Keratinocyte (primary cell): ENCODE measurements at regions not wholly inside any gene's neighbourhood (a gene's known extent, or its start where the extent isn't known, plus 50 kb on each side); places are given as distances from the start of the nearest gene placed in this dataset.

Source experiments
- EZH2 ChIP-seq: IDR thresholded peaks from one replicate; pipeline ENCODE4 v1.6.1; 2012; ENCODE audit warnings: inconsistent platforms, mild to moderate bottlenecking, low read length, moderate library complexity
- TF ChIP-seq, protein P1 (sequence below), 3 experiments: IDR thresholded peaks in 1 of 3; conservative IDR thresholded peaks in 1 of 3; optimal IDR thresholded peaks in 1 of 3; 2 replicates in 2 of 3; 3 replicates in 1 of 3; pipeline versions ENCODE3 to v1.5.1; 2011; ENCODE audit warnings: low read length in 3 of 3, mild to moderate bottlenecking in 3 of 3, moderate library complexity in 2 of 3, control low read depth in 1 of 3, inconsistent platforms in 1 of 3; ENCODE audit not compliant: insufficient read depth in 2 of 3; ENCODE audit errors: extremely low read depth in 1 of 3

DNA sequence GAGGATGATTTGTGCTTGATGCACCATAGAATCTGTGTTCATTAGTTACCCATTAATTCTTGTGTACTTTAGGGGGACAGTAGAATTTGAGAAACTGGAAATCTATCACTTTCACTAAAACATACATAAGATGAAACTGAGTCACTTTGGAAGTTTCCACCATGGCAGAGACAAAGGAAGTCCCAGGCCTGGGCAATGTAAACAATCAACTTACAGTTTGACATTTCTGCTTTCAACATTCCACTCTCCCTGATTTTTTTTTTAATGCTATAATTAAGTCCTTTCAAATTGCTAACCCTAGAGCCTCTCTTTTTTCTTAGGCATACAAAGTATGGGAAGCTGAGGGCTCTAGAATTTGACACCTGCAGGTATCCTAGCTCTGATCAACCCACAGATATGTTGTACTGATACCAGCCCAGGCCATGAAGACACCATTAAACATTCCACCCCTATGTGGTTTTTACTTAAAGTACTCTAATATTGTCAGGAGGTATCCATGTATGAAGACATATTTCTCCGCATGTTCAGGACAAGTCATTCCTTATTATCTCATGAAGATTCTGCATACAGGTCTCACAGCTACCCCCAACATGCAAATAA, 88.5 kb upstream of the GLS start:
- TF ChIP-seq, protein P1, sequence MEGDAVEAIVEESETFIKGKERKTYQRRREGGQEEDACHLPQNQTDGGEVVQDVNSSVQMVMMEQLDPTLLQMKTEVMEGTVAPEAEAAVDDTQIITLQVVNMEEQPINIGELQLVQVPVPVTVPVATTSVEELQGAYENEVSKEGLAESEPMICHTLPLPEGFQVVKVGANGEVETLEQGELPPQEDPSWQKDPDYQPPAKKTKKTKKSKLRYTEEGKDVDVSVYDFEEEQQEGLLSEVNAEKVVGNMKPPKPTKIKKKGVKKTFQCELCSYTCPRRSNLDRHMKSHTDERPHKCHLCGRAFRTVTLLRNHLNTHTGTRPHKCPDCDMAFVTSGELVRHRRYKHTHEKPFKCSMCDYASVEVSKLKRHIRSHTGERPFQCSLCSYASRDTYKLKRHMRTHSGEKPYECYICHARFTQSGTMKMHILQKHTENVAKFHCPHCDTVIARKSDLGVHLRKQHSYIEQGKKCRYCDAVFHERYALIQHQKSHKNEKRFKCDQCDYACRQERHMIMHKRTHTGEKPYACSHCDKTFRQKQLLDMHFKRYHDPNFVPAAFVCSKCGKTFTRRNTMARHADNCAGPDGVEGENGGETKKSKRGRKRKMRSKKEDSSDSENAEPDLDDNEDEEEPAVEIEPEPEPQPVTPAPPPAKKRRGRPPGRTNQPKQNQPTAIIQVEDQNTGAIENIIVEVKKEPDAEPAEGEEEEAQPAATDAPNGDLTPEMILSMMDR (optimal IDR thresholded peaks at IDR 0.05 in 1 of 3, IDR thresholded peaks at IDR 0.05 in 1 of 3, conservative IDR thresholded peaks at IDR 0.05 in 1 of 3; ENCODE audit: extremely low read depth in 1 of 3, insufficient read depth in 2 of 3, low read length in 3 of 3): no peak
- no peak for TF ChIP-seq EZH2
